LNCAP (cell line): ENCODE measurements at regions not wholly inside any gene's neighbourhood (a gene's known extent, or its start where the extent isn't known, plus 50 kb on each side); places are given as distances from the start of the nearest gene placed in this dataset.

Experiments used
- CTCF ChIP-seq: fragments of 450-650 bp; IDR thresholded peaks from 2 replicates; pipeline ENCODE4 v1.5.1; 2017; ENCODE audit warnings: mild to moderate bottlenecking

DNA sequence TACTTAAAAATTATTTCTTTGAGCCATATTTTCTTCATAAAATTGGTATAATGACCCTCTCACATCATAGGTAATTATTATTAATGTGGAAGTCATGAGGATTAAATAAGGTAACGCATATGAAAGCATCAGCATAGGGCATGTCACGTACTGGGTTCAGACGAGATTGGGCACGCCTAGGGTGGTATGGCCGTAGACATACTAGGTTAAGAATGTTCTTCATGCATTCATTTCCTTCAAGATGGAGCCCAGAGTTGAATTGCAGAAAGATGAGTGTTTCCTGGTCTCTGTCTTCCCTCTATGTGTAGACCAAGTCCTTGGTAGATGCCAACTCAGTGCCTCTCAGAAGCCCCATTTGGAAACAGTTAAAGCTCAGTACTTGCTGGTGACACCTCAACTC lies 174.1 kb upstream of the CLINT1 start:
- TF ChIP-seq CTCF = no peak

DNA sequence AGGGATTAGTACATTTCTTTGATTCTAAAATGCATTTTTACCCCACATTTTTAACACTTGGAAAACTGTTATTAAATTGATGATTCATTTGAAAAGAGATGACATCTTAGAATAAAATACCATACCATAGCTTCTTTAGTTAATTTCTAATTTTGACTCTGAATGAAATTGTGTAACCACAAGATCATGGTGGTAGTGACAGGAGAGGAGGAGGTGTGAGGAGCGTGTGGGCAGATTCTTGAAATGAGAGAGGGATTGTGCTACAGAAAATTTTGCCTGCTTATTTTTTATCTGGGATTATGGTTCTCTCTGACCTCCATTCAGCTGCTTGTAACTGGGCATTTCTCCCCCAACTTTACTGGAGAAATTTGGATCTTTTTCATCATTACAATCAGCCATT lies 173.3 kb upstream of the CLINT1 start:
- no peak for TF ChIP-seq CTCF

GRCh38 chr5:158027806-158028775 lies 169.1 kb upstream of the CLINT1 start:
- TF ChIP-seq CTCF = no peak

DNA sequence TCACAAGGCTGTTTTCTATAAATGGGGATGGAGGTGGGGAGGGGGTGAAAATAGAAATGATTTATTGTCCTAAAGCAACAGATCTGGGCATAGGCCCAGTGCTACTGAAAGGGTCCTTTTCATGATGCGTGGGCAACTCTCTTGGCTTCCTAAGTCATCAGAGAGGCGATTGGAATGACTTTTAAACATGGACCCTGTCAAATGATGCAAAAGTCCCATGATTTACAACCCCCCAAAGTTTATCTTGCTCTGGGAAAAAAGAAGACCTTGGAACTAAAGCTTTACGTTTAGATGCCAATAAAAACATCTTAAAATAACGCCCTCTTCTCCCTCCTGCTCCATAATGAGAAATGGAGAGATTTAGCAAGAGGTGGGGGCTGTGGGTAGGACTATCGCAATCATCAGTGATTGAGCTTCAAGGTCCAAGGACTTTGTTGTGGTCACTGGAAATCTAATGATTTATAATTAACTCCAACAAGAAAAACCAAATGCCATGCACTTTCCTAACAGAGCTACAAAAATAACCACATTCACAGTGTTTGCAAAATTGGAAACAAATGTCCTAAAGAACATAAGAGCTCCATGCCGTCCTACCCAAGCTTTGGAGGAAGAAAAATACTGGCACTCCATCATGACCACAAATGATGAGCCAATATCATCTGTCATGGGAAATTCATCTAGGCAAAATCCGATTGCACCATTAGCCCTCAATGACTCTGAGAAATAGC lies 167.5 kb upstream of the CLINT1 start:
- no peak for TF ChIP-seq CTCF

- TF ChIP-seq CTCF = no peak
Observed at GRCh38 chr5:158023266-158023665, 164.3 kb upstream of the CLINT1 start.

- TF ChIP-seq CTCF = no peak
Observed at GRCh38 chr5:158022837-158023236, 163.9 kb upstream of the CLINT1 start.

DNA sequence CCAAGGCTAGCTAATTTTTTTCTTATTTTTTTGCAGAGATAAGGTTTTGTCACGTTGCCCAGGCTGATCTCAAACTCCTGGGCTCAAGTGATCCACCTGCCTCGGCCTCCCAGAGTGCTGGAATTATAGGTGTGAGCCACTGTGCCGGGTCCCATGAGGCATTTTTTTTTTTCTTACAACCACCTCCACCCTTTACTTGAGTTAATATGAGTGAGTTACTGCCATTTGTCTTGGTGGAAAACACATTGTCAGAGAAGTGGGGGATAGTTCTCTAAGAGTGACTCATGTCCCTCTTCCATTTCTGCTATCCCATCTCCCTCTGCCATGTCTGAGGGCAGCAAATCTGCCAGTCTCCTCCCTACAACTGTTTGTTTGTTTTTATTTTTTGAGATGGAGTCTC lies 163.4 kb upstream of the CLINT1 start:
- TF ChIP-seq CTCF = no peak
